ENCODE measurements at regions not wholly inside any gene's neighbourhood (a gene's known extent, or its start where the extent isn't known, plus 50 kb on each side); places are given as distances from the start of the nearest gene placed in this dataset.

DNA sequence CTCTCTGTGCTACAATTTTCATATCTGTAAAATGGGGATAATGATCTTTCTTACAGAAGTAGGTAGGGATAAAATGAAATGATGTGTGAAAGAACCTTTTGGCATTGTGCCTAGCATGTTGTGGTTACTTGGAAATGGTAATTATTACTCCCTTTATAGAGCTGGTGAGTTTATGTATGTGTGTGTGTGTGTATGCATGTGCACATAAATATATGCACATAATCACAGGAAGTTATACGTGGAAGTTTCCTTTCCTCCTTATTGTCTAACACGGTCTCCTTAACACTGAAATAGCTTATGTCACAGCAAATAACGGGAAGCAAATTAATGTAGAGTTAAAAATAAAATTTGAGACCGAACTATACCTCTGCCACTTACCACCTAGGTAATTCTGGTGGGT, 163.7 kb upstream of the ZBED5 start:
- no peak for TF ChIP-seq TAF1 (IDR thresholded peaks at IDR 0.05; ENCODE audit: low read depth)
- no peak for TF ChIP-seq FOXM1 (IDR thresholded peaks at IDR 0.05; ENCODE audit: borderline replicate concordance, low read depth)
- TF ChIP-seq, protein P1, sequence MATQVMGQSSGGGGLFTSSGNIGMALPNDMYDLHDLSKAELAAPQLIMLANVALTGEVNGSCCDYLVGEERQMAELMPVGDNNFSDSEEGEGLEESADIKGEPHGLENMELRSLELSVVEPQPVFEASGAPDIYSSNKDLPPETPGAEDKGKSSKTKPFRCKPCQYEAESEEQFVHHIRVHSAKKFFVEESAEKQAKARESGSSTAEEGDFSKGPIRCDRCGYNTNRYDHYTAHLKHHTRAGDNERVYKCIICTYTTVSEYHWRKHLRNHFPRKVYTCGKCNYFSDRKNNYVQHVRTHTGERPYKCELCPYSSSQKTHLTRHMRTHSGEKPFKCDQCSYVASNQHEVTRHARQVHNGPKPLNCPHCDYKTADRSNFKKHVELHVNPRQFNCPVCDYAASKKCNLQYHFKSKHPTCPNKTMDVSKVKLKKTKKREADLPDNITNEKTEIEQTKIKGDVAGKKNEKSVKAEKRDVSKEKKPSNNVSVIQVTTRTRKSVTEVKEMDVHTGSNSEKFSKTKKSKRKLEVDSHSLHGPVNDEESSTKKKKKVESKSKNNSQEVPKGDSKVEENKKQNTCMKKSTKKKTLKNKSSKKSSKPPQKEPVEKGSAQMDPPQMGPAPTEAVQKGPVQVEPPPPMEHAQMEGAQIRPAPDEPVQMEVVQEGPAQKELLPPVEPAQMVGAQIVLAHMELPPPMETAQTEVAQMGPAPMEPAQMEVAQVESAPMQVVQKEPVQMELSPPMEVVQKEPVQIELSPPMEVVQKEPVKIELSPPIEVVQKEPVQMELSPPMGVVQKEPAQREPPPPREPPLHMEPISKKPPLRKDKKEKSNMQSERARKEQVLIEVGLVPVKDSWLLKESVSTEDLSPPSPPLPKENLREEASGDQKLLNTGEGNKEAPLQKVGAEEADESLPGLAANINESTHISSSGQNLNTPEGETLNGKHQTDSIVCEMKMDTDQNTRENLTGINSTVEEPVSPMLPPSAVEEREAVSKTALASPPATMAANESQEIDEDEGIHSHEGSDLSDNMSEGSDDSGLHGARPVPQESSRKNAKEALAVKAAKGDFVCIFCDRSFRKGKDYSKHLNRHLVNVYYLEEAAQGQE (IDR thresholded peaks at IDR 0.05; ENCODE audit: low read depth), result no peak
- no peak for TF ChIP-seq EP300 (IDR thresholded peaks at IDR 0.05; ENCODE audit: borderline replicate concordance)
- TF ChIP-seq NFIC (IDR thresholded peaks at IDR 0.05), result no peak
- TF ChIP-seq RAD21 (IDR thresholded peaks at IDR 0.05; ENCODE audit: low read depth), result no peak
- no peak for TF ChIP-seq TCF12 (IDR thresholded peaks at IDR 0.05; ENCODE audit: low read depth)
- TF ChIP-seq, protein P2, sequence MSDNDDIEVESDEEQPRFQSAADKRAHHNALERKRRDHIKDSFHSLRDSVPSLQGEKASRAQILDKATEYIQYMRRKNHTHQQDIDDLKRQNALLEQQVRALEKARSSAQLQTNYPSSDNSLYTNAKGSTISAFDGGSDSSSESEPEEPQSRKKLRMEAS (IDR thresholded peaks at IDR 0.05), result no peak
- TF ChIP-seq ZBTB7A (IDR thresholded peaks at IDR 0.05; ENCODE audit: low read depth), result no peak
- TF ChIP-seq, protein P3, sequence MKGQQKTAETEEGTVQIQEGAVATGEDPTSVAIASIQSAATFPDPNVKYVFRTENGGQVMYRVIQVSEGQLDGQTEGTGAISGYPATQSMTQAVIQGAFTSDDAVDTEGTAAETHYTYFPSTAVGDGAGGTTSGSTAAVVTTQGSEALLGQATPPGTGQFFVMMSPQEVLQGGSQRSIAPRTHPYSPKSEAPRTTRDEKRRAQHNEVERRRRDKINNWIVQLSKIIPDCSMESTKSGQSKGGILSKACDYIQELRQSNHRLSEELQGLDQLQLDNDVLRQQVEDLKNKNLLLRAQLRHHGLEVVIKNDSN (IDR thresholded peaks at IDR 0.05), result no peak
- no peak for TF ChIP-seq YY1 (IDR thresholded peaks at IDR 0.05; ENCODE audit: low read depth)
- TF ChIP-seq TEAD4 (IDR thresholded peaks at IDR 0.05), result no peak

All from Ishikawa (cell line).